Uterus (tissue), 3 donors: ENCODE measurements at regions not wholly inside any gene's neighbourhood (a gene's known extent, or its start where the extent isn't known, plus 50 kb on each side); places are given as distances from the start of the nearest gene placed in this dataset.
"Not testable (repeated sequence)": the region's sequence is repeated elsewhere in the genome, so short reads cannot be mapped to it uniquely, and the experiment has no call there.

Experiments used
- DNase-seq, 2 donors: peaks; one replicate each; pipeline ENCODE4 v3.0.0-alpha.2; 2019 to 2020
- H3K27ac ChIP-seq, 2 donors: fragments of 200-600 bp; sonication (generic); 1 replicate in 1 of 2; 2 replicates in 1 of 2; pipeline ENCODE4 v1.5.1; 2016 to 2018
- H3K27me3 ChIP-seq, 2 donors: fragments of 200-600 bp; sonication (generic); one replicate each; pipeline ENCODE4 v1.5.1; 2018 to 2019; ENCODE audit warnings: control low read depth in 1 of 2
- H3K36me3 ChIP-seq, 2 donors: fragments of 200-600 bp; sonication (generic); one replicate each; pipeline ENCODE4 v1.5.1; 2019; ENCODE audit warnings: control low read depth in 1 of 2
- H3K4me1 ChIP-seq, 2 donors: fragments of 200-600 bp; sonication (generic); one replicate each; pipeline ENCODE4 v1.5.1; 2018 to 2019; ENCODE audit warnings: control low read depth in 1 of 2
- H3K4me3 ChIP-seq, 2 donors: fragments of 200-600 bp; sonication (generic); 1 replicate in 1 of 2; 2 replicates in 1 of 2; pipeline ENCODE4 v1.5.1; 2018 to 2019; ENCODE audit warnings: mild to moderate bottlenecking in 1 of 2
- H3K9me3 ChIP-seq, 2 donors: fragments of 200-600 bp; sonication (generic); one replicate each; pipeline ENCODE4 v1.5.1; 2019; ENCODE audit warnings: control low read depth in 1 of 2
- POLR2A ChIP-seq, 2 donors: fragments of 450-650 bp; IDR thresholded peaks; one replicate each; pipeline ENCODE4 v1.6.1; 2016; ENCODE audit warnings: antibody characterized with exemption in 2 of 2, mild to moderate bottlenecking in 1 of 2, moderate library complexity in 1 of 2
- intact Hi-C: fragments of 100-400 bp; cut with DNase I; formaldehyde crosslinking; loops from one replicate; pipeline ENCODE4 v1.15.1; 2023; ENCODE audit warnings: low total_unique reads
- TF ChIP-seq, protein P1 (sequence below), 4 experiments: fragments of 200-600 bp in 2 of 4; fragments of 450-650 bp in 2 of 4; sonication (generic) in 2 of 4; IDR thresholded peaks; one replicate each; pipeline ENCODE4 v1.5.1; 2016 to 2019; ENCODE audit warnings: antibody characterized with exemption in 4 of 4, mild to moderate bottlenecking in 2 of 4, moderate library complexity in 1 of 4
- donor health status: DM: yes; HTN: yes; CAD: no.

DNA sequence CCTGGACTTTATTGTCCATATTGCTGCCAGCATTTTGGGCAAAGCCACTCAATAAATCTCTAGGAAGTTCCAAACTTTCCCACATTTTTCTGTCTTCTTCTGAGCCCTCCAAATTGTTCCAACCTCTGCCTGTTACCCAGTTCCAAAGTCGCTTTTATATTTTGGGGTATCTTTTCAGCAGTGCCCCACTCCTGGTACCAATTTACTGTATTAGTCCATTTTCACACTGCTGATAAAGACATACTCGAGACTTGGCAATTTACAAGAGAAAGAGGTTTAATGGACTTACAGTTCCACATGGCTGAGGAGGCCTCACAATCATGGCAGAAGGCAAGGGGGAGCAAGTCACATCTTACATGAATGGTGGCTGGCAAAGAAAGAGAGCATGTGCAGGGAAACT is 53.4 kb downstream of the AHSP start:
- H3K9me3 ChIP-seq, H3K4me3 ChIP-seq, intact Hi-C loops, H3K4me1 ChIP-seq, H3K36me3 ChIP-seq, DNase-seq, H3K27ac ChIP-seq, H3K27me3 ChIP-seq: not testable (repeated sequence)

DNA sequence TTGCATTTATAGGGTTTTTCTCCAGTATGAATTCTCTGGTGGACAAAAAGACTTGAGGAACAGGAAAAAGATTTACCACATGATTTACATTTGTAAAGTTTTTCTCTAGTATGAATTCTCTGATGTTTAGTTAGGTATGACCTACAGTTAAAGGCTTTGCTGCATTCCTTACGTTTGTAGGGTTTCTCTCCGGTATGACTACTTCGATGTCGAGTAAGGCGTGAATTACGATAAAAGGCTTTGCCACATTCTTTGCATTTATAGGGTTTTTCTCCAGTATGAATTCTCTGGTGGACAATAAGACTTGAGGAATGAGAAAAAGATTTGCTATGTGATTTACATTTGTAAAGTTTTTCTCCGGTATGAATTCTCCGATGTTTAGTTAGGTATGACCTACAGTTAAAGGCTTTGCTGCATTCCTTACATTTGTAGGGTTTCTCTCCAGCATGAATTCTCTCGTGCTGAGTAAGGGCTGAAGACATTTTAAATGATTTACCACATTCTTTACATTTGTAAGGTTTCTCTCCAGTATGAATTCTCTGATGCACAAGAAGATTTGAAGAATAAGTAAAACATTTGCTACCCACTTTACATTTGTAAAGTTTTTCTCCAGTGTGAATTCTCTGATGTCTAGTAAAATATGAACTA is 74.2 kb downstream of the AHSP start:
- H3K9me3 ChIP-seq, DNase-seq, H3K4me1 ChIP-seq, H3K27ac ChIP-seq, H3K27me3 ChIP-seq, intact Hi-C loops, H3K36me3 ChIP-seq, H3K4me3 ChIP-seq: not testable (repeated sequence)

DNA sequence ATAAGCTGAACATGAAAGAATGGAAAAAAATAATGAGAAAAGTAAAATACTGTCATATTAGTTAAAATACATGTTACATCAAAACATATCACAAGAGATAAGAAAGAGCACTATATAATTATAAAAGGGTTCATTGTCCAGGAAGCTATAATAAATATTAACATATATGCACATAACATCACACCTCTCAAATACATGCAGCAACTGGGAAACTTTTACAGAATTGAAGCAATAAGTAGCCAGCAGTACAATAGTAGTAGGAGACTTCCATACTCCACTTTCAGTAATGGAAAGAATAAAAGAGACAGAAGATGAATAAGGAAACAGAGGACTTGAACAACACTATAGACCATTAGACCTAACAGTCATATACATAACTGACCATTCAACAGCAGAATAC is 90.4 kb downstream of the AHSP start:
- intact Hi-C loops, result no loop called here

DNA sequence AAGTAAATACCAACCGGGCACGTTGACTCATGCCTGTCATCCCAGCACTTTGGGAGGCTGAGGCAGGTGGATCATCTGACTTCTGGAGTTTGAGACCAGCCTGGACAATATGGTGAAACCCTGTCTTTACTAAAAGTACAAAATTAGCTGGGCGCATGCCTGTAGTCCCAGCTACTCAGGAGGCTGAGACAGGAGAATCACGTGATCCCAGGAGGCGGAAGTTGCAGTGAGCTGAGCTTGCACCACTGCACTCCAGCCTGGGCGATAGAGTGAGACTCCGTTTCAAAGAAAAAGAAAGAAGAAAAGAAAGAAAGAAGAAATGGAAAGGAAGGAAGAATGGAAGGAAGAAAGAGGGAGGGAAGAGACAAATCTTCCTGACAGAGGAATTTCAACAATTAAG is 108.7 kb downstream of the AHSP start:
- DNase-seq, result no peak
- Histone ChIP-seq H3K9me3 (no peaks in the 10 kb centered on the region), H3K36me3 (no peaks in the 10 kb centered on the region), H3K27ac (no peak overlapping the region), H3K4me1 (no peaks in the 10 kb centered on the region), H3K4me3 (no peak overlapping the region), H3K27me3 (no peaks in the 10 kb centered on the region)
- TF ChIP-seq, protein P1, sequence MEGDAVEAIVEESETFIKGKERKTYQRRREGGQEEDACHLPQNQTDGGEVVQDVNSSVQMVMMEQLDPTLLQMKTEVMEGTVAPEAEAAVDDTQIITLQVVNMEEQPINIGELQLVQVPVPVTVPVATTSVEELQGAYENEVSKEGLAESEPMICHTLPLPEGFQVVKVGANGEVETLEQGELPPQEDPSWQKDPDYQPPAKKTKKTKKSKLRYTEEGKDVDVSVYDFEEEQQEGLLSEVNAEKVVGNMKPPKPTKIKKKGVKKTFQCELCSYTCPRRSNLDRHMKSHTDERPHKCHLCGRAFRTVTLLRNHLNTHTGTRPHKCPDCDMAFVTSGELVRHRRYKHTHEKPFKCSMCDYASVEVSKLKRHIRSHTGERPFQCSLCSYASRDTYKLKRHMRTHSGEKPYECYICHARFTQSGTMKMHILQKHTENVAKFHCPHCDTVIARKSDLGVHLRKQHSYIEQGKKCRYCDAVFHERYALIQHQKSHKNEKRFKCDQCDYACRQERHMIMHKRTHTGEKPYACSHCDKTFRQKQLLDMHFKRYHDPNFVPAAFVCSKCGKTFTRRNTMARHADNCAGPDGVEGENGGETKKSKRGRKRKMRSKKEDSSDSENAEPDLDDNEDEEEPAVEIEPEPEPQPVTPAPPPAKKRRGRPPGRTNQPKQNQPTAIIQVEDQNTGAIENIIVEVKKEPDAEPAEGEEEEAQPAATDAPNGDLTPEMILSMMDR (IDR thresholded peaks at IDR 0.05), result no peak
- TF ChIP-seq POLR2A (IDR thresholded peaks at IDR 0.05), result no peak
- intact Hi-C loops, result no loop called here

More for the DNA sequence above, 90.4 kb downstream of the AHSP start:
- DNase-seq, result no peak
- no peak for TF ChIP-seq POLR2A (IDR thresholded peaks at IDR 0.05)
- TF ChIP-seq, protein P1 (IDR thresholded peaks at IDR 0.05), result no peak
- H3K9me3 ChIP-seq, result no peaks in the 10 kb centered on the region
- H3K27ac ChIP-seq, result no peak overlapping the region
- no peaks in the 10 kb centered on the region for H3K27me3 ChIP-seq
- H3K4me1 ChIP-seq, result no peaks in the 10 kb centered on the region
- no peak overlapping the region for H3K4me3 ChIP-seq
- H3K36me3 ChIP-seq, result no peaks in the 10 kb centered on the region

- Histone ChIP-seq H3K9me3 (no peaks in the 10 kb centered on the region), H3K4me3 (no peak overlapping the region), H3K36me3 (no peaks in the 10 kb centered on the region), H3K27ac (no peak overlapping the region), H3K27me3 (no peaks in the 10 kb centered on the region), H3K4me1 (no peaks in the 10 kb centered on the region)
- intact Hi-C loops, result no loop called here
- DNase-seq, result no peak
- TF ChIP-seq, protein P1 (IDR thresholded peaks at IDR 0.05), result no peak
- no peak for TF ChIP-seq POLR2A (IDR thresholded peaks at IDR 0.05)
These were observed 113.6 kb downstream of the AHSP start for GRCh38 chr16:31641279-31641678.

GRCh38 chr16:31655674-31656073 is 128.0 kb downstream of the AHSP start:
- H3K4me1 ChIP-seq, intact Hi-C loops, H3K36me3 ChIP-seq, H3K4me3 ChIP-seq, H3K27me3 ChIP-seq, H3K9me3 ChIP-seq, DNase-seq, H3K27ac ChIP-seq: not testable (repeated sequence)
